ENCODE measurements at regions not wholly inside any gene's neighbourhood (a gene's known extent, or its start where the extent isn't known, plus 50 kb on each side); places are given as distances from the start of the nearest gene placed in this dataset.

GRCh38 chr11:69575296-69576068 is 65.5 kb upstream of the CCND1 start:
- no peak for TF ChIP-seq CTCF (conservative IDR thresholded peaks at IDR 0.05; ENCODE audit: low read depth)
- CTCF ChIA-PET = no interaction called here
- no peak overlapping the region for H3K27ac ChIP-seq
- no peak for DNase-seq (ENCODE audit: low spot score)
- POLR2A ChIA-PET (ENCODE audit: low non-redundant PET) = no interaction called here

- DNase-seq (ENCODE audit: low spot score) = no peak
- ChIA-PET CTCF (interaction anchor here (0.6 kb wide), 1 partner anchor 211 kb away, joined by 3 read pairs; no protein-coding TSS in a partner anchor), POLR2A (ENCODE audit: low non-redundant PET) (no interaction called here)
- H3K27ac ChIP-seq = no peak overlapping the region
- TF ChIP-seq CTCF (conservative IDR thresholded peaks at IDR 0.05; ENCODE audit: low read depth) = no peak
These were observed 64.7 kb upstream of the CCND1 start for GRCh38 chr11:69576069-69576782.

- DNase-seq (ENCODE audit: low spot score) = no peak
- no peak for TF ChIP-seq CTCF (conservative IDR thresholded peaks at IDR 0.05; ENCODE audit: low read depth)
- H3K27ac ChIP-seq = no peak overlapping the region
- CTCF ChIA-PET = no interaction called here
- POLR2A ChIA-PET (ENCODE audit: low non-redundant PET) = no interaction called here
These were observed 62.8 kb upstream of the CCND1 start for GRCh38 chr11:69578167-69578566.

- DNase-seq (ENCODE audit: low spot score) = no peak
- ChIA-PET CTCF (no interaction called here), POLR2A (ENCODE audit: low non-redundant PET) (no interaction called here)
- TF ChIP-seq CTCF (conservative IDR thresholded peaks at IDR 0.05; ENCODE audit: low read depth) = no peak
- H3K27ac ChIP-seq = no peak overlapping the region
These were observed 60.4 kb upstream of the CCND1 start for GRCh38 chr11:69580529-69580928.

GRCh38 chr11:69582756-69583467 is 58.0 kb upstream of the CCND1 start:
- POLR2A ChIA-PET (ENCODE audit: low non-redundant PET) = no interaction called here
- CTCF ChIA-PET = no interaction called here
- H3K27ac ChIP-seq = no peak overlapping the region
- no peak for TF ChIP-seq CTCF (conservative IDR thresholded peaks at IDR 0.05; ENCODE audit: low read depth)
- no peak for DNase-seq (ENCODE audit: low spot score)

GRCh38 chr11:69584160-69584559 is 56.8 kb upstream of the CCND1 start:
- no peak overlapping the region for H3K27ac ChIP-seq
- ChIA-PET POLR2A (ENCODE audit: low non-redundant PET) (no interaction called here), CTCF (interaction anchor here (0.5 kb wide), 1 partner anchor 428 kb away, joined by 3 read pairs; no protein-coding TSS in a partner anchor)
- no peak for DNase-seq (ENCODE audit: low spot score)
- TF ChIP-seq CTCF (conservative IDR thresholded peaks at IDR 0.05; ENCODE audit: low read depth) = no peak

Measured in RWPE1 (cell line).